NT2/D1 (cell line): ENCODE measurements at regions not wholly inside any gene's neighbourhood (a gene's known extent, or its start where the extent isn't known, plus 50 kb on each side); places are given as distances from the start of the nearest gene placed in this dataset.

Source experiments
- SUZ12 ChIP-seq: IDR thresholded peaks from 2 replicates; pipeline ENCODE4 v1.6.1; 2011; ENCODE audit not compliant: insufficient read length, insufficient read depth; ENCODE audit errors: extremely low read depth
- YY1 ChIP-seq: IDR thresholded peaks from 2 replicates; pipeline ENCODE4 v1.6.1; 2011; ENCODE audit not compliant: insufficient read length, insufficient read depth
- ZNF274 ChIP-seq: IDR thresholded peaks from 2 replicates; pipeline ENCODE4 v1.6.1; 2011; ENCODE audit warnings: mild to moderate bottlenecking, low read depth, low read length

DNA sequence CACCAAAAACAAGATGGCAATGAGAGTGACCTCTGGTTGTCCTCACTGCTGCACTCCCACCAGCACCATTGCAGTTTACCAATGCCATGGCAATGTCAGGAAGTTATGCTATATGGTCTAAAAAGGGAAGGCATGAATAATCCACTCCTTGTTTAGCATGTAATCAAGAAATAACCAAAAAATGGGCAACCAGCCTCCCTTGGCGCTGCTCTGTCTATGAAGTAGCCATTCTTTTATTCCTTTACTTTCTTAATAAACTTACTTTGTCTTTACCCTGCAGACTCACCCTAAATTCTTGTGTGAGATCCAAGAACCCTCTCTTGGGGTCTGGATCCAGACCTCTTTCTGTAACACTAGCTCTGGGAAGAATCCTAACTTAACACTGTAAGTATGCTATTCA lies 127.4 kb upstream of the IFNE start:
- TF ChIP-seq YY1: no peak
- TF ChIP-seq ZNF274: no peak
- no peak for TF ChIP-seq SUZ12
